ENCODE measurements at regions not wholly inside any gene's neighbourhood (a gene's known extent, or its start where the extent isn't known, plus 50 kb on each side); places are given as distances from the start of the nearest gene placed in this dataset.
"Not testable (repeated sequence)": the region's sequence is repeated elsewhere in the genome, so short reads cannot be mapped to it uniquely, and the experiment has no call there.

DNA sequence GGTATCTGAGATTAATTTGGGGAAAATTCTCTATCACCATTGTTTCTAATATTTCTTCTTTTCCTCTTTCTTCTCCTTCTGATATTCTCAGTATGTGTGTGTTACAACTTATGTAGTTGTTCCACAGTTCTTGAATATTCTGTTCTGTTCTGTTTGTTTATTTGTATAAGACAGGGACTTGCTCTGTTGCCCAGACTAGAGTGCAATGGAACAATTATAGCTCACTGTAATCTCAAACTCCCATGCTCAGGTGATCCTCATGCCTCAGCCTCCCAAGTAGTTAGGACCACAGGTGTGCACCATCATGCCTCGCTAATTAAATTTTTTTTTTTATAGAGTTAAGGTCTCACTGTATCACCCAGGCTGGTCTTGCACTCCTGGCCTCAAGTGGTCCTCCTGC, 145.8 kb upstream of the TUT7 start:
- DNase-seq = no peak

DNA sequence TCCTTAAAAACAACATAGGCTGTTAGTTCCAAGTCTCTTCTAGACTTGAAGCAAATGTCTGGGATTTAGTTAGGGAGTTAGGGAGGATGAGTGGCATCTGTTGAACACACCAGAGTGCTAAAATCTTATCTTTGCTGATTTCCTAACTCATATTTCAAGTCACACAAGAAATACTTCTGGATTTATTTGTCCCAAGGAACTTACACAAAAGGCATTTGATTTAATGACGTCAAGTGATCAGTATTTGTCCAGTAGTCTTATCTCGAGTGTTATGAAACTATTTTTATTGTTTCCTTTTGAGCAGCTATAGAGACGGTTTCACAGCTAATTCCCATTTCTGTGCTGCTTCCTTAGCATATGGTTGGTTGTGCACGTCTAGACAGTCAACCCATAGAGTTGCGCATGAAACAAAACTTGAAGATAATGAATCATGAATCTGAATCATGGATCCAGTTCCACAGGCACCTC, 140.5 kb upstream of the TUT7 start:
- DNase-seq = peak in 2 of 3 donors; percentile 63 to 87

DNA sequence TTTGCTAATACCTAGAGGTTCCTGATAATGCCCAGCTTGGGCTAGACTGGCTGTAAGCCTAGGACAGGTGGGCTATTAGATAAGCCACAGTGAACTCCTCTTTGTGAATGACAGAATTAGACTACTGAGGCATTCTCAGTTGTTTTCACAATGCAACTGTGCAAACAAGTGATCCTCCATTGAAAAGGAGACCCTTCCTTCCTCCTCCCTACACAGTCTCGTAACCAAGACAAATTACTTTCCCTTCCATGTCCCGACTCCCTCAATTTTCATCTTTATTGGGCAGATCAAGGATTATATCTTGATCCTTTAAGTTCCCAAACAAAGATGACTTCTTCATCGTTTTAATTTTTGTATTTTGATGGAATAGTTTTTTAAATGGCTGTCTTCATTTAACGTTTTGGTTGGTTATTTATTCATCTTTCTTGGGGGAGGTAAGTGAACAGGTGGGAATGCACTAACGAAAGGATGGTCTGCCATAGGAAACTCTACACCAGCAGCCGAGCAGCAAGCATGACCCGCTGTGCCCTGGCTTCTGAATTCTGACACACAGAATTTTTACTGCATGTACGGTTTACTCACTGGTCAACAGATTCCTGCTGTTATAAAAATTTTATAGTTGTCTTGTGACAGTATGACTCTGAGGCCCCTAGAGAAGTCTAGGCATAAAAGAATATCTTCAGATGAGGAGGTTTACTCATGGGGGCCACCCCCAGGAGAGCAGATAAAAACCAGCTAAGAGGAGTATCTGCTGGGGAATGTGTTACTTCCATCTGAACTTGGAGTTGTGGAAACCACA, 137.5 kb upstream of the TUT7 start:
- no peak for DNase-seq

DNA sequence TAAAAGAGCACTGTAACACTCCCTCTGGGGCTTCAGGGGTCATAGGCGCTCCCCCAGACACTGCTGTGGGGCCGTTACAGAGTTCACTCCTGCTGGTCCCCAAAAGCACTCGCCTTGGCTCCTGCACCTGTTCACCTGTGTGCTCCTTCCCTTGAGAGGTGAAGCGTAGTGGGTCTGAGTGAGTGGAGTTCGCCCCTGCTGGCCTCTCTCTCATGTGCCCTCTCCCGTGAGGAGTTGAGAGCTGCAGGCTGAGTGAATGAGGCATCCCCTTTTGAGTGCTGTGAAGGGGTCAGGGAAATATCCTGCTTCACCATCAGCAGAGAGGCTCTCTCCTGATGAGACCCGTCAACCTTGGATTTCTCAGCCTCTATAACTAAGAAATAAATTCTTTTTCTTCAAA, 134.6 kb upstream of the TUT7 start:
- no peak for DNase-seq

DNA sequence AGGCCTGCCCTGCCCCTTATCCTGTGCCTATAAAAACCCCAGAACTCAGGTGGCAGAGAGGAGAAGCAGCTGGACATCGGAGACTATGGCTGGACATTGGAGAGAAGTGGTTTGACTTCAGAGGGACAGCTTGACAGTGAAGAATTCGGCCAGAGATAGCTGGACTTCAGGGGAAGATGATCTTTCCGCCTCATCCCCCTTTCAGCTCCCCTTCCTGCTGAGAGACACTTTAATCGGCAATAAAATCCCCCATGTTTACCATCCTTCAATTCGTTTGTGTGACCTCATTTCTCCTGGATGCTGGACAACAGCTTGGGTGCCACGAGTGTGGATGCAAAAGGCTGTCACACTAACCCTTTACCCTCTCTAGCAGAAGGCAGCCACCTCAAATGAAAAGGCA, 134.1 kb upstream of the TUT7 start:
- DNase-seq = no peak

- peak in 1 of 3 donors; percentile 37 for DNase-seq
Observed at GRCh38 chr9:86487838-86488233, 133.6 kb upstream of the TUT7 start.

DNA sequence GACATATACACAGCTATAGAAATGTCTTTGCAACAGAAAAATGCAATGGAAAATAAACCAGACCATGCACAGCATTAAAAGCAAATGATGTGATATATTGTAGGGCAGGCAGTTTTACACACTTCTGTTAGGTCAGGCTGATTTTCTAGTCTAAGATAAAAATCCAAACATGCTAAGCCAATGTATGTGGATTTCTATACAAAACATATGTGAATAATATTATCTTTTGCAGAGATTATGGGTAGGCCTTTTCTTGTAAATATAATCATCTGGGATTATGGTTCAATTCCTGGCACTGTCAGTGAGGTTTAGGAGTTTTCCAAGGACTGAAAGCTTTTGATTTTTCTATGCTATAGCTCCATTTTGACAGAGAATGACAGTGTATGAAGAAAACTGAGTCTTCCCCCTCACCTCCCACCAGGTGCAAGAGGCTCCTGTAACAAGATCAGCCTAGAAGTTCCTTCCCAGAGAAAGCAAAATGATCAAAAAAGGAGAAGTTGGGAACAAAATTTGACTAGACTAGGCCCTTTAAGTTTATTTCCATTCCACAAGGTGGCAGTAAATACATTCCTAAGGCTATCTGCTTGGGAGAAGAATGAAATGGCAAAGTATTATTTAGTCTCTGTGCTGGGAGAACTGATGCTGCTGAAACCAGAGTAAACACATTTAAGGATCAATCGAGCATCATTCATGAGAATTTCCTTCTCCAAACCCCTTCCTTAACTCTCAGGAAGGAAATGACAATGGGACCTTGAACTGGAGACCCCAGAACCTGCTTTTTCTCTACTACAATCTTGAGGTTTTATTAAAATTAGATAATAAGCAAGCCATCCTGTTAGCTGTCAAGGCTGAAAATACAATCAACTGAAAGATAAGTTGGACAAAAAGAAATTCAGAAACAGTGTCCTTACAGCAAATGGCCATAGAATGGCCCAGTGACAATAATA, 133.0 kb upstream of the TUT7 start:
- DNase-seq = peak; percentile 74 to 91 (median 79)

DNA sequence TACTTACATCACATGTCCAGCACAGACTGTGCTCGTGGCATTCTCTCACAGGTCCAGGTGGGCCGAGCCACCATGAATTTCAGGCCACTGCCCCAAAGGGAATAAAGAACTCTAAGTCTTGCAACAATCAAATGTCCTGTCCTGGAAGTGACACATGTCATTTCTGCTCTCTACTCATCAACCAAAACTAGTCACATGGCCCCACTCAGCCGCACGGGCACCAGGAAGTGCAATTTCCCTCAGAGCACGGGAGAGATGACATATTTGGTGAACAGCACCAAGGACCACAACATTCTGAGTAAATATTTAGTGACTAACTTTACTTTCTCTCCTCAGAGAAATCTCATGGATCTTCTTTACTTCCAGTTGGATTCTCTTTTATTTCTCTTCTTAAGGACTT, 131.1 kb upstream of the TUT7 start:
- no peak for DNase-seq

GRCh38 chr9:86483496-86483895, 129.3 kb upstream of the TUT7 start:
- no peak for DNase-seq

GRCh38 chr9:86481466-86481865, 127.3 kb upstream of the TUT7 start:
- no peak for DNase-seq

DNA sequence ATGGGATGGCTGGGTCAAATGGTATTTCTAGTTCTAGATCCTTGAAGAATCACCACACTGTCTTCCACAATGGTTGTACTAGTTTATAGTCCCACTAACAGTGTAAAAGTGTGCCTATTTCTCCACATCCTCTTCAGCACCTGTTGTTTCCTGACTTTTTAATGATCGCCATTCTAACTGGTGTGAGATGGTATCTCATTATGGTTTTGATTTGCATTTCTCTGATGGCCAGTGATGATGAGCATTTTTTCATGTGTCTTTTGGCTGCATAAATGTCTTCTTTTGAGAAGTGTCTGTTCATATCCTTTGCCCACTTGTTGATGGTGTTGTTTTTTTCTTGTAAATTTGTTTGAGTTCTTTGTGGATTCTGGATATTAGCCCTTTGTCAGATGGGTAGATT, 121.0 kb upstream of the TUT7 start:
- not testable (repeated sequence) for DNase-seq

DNA sequence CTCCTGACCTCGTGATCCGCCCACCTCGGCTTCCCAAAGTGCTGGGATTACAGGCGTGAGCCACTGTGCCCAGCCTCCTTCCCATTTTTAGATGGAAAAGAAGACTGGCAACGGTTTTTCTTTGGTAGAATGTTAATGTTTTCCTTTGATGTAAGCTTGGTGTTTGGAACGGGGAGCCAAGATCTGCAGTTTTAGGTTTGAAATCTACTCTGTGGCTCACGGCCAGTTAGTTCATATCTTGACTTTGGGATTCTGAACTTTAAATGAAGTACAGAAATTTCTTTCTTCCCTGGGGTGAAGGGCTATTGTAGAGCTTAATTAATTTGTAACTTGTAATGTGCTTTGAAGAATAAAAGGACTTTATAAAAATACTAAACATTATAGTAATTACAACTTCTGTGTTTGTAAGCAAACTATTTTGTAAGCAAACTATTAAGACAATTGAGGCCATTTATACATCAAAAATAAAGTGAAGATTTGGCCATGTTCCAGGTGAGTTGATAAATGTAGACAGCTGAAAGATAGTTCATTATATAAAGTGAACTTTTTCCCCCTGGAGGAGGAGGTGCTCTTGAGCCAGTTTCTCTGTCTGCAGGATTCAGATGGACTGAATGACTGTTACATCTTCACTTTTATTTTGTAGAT, 117.1 kb upstream of the TUT7 start:
- DNase-seq = no peak

DNA sequence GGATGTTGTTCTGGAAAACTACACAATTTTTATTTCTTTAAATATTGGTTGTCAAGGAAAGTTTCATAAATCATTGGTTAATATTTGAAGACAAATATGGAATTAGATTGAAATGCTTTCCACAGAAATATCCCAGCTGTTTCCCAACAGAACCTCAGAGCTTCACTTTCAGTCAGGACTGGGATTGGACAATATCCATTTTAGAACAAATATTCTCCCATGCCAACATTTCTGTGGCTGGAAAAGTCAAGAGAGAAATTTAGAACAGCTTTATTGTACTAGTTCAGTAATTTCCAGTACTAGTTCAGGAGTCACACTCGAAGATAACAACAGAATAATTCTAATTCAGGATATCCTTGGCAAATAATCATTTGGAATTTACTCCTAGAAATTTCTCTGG, 116.1 kb upstream of the TUT7 start:
- DNase-seq = peak in 1 of 3 donors; percentile 56

GRCh38 chr9:86469476-86470250, 115.5 kb upstream of the TUT7 start:
- DNase-seq = no peak

DNA sequence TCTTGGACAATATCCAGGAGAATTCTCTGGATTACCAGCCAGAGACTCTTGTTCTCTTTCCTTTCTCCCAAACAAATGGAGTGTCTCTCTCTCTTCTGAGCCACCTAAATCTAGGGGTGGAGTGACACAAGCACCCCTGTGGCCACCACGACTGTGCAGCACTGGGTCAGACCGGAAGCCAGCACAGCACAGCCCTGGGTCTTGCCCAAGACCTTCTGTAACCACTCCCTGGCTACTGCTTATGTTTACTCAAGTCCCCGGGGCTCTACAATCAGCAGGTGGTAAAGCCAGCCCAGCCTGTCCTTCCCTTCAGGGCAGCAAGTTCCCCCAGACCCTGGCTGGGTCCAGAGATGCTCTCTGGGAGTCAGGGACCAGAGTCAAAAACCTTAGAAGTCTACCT, 110.0 kb upstream of the TUT7 start:
- no peak for DNase-seq

DNA sequence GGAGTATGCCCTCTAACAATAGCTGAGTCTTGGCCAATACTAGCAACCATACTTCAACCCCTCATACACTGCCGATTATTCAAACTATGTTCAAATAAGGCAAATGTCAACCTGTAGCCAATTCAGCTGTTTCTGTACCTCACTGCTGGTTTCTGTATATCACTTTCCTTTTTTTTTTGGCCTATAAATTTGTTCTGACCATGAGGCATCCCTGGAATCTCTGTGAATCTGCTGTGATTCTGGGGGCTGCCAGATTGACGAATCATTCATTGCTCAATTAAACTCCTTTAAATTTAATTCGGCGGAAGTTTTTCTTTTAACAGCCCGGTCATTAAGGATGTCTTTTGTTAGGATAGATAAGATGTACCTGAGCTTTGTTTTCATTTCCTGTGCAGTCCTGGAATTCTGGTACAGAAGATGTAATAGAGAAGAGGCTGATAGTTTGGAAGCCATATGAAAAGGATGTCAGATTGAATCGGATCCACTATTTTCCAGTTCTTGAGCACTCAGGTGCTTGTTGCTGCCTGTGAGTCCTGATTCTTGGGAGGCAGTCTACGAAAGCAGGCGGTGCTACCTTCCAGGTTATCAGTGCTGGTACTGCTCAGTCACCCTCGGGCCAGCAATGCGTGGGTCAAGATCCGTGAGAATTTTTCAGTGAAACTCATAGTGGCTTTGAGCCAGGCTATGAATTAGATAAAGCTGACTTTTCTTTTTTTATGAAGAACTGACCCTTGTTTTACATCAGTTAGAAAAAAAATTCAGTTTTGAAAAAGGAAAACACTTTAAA, 106.2 kb upstream of the TUT7 start:
- DNase-seq = peak in 1 of 3 donors; percentile 56

DNA sequence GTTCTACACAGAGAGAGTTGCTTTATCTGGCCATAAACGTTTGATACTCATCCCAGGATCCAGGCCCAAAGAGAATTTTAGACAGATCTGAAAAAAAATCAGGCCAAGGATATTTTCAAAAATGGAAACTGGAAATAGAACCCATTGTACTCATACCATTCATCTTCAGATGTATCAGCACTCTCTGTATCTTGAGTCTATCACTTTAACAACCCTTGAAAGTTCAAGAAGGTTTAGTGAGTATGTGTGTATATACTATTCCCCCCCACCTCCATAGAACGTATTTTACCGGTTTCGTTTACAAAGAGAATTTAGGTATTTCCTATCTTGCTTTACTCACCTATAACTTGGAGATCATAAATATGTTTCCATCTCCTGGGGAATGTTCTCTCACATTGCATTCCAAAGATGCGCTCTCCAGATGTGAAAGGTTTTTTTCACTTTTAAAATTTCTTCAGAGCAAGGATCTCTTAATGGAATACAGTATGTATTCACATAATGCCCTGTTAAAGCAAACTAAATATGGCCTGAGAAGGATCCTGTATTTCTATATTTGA, 105.5 kb upstream of the TUT7 start:
- DNase-seq = peak in 1 of 3 donors; percentile 57

DNA sequence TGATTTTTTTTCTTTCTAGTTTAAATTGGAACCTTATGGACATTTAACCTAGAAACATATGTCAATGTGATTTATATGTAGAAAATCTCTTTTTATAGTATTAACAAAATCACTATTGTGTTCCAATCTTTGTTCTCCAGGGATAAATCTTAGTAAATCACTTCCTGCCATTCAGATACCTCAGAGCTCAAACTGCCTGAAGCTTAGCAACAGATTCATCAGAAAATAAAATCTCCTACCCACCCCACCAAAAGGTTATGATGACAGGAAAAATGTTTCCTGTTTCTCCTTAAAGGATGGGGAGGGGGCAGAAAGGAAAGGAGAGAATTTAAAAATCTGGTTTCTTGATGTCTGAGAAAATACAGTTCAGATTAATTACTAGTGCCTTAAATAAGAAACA, 105.0 kb upstream of the TUT7 start:
- DNase-seq = peak in 1 of 3 donors; percentile 55

GRCh38 chr9:86458191-86458855, 104.1 kb upstream of the TUT7 start:
- DNase-seq = no peak

GRCh38 chr9:86456416-86456815, 102.2 kb upstream of the TUT7 start:
- DNase-seq = no peak

All from muscle of back (tissue), 3 donors.